ENCODE measurements at regions not wholly inside any gene's neighbourhood (a gene's known extent, or its start where the extent isn't known, plus 50 kb on each side); places are given as distances from the start of the nearest gene placed in this dataset.
"Not testable (repeated sequence)": the region's sequence is repeated elsewhere in the genome, so short reads cannot be mapped to it uniquely, and the experiment has no call there.

DNA sequence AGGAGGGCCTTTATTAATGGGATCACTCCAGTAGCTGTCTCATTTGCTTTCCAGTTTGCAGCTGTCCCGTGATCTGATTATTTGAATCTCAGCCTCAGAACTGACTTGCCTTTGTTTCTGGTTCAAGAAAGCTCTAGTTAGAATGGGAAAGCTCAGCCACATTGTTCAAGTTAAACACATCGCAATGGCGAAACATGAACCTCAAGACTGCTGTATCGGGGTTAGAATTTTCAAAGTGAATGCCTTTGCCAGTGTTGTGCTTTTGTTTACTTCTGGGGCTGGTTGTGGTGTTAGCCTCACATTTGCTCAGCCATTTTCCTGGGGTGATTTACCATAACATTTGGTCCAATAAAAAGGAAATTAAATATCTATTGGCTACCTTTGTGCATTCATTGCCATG lies 105.3 kb downstream of the LUZP4 start:
- TF ChIP-seq, protein P1, sequence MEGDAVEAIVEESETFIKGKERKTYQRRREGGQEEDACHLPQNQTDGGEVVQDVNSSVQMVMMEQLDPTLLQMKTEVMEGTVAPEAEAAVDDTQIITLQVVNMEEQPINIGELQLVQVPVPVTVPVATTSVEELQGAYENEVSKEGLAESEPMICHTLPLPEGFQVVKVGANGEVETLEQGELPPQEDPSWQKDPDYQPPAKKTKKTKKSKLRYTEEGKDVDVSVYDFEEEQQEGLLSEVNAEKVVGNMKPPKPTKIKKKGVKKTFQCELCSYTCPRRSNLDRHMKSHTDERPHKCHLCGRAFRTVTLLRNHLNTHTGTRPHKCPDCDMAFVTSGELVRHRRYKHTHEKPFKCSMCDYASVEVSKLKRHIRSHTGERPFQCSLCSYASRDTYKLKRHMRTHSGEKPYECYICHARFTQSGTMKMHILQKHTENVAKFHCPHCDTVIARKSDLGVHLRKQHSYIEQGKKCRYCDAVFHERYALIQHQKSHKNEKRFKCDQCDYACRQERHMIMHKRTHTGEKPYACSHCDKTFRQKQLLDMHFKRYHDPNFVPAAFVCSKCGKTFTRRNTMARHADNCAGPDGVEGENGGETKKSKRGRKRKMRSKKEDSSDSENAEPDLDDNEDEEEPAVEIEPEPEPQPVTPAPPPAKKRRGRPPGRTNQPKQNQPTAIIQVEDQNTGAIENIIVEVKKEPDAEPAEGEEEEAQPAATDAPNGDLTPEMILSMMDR (IDR thresholded peaks at IDR 0.05): not testable (repeated sequence)
- TF ChIP-seq POLR2A (IDR thresholded peaks at IDR 0.05): not testable (repeated sequence)
